Right lung (tissue), 2 donors: ENCODE measurements at regions not wholly inside any gene's neighbourhood (a gene's known extent, or its start where the extent isn't known, plus 50 kb on each side); places are given as distances from the start of the nearest gene placed in this dataset.

Source experiments
- DNase-seq, 2 donors: peaks; one replicate each; pipeline ENCODE4 v3.0.0-alpha.2; 2013

DNA sequence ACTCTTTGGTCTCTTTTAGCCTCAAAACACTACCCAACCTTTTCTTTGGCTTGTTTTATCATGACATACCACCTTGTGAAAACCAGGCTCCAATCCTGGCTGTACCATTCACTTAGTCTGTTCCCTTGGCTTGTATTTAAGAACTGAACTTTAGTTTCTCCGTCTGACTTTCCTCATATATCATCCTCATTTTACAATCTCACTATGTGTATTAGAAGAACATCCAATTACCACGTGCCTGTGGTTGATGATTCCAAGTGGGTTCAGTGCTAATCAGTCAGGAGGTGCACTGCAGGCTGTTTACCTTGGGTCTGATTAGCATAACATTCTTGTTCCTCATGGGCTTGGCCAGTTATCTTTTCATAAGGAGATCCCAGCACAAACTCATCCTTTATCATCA lies 144.8 kb upstream of the KLF14 start:
- DNase-seq: no peak

DNA sequence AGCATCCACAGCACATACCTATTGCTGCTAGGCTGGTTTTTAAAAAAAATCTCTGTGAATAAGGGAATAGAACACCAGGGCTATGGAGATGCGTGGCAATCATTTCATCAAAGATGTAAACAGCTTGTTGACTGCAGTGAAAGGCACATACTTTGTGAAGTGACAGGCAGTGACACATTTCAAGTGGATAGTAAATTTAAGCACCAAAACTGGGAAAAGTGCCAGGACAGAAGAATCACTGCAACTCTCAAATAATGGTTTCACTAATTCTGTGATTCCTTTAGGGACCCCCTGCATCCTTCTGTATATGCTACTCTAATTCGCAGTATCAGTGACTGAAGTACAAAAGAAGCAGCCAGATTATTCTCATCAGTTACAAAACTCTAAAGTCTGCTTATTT lies 145.2 kb upstream of the KLF14 start:
- no peak for DNase-seq

DNA sequence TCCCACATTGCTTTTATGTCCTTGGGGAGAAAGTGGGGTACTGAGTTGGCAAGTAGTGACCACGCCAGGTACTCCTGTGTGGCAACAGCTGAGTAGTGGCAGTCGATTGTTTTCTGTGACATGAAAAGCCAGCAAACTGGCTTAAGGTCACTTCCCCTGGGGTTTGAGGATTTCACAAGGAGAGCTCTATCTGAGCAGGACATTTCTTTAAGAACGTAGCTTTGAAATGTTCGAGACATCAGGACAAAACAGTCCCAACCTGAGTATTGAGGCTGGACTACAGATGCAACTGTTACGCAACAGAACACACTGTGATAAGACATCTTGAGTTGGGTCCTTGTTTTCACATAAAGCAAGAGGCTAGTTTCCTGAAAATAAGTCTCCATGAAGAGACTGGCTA lies 146.7 kb upstream of the KLF14 start:
- no peak for DNase-seq

DNA sequence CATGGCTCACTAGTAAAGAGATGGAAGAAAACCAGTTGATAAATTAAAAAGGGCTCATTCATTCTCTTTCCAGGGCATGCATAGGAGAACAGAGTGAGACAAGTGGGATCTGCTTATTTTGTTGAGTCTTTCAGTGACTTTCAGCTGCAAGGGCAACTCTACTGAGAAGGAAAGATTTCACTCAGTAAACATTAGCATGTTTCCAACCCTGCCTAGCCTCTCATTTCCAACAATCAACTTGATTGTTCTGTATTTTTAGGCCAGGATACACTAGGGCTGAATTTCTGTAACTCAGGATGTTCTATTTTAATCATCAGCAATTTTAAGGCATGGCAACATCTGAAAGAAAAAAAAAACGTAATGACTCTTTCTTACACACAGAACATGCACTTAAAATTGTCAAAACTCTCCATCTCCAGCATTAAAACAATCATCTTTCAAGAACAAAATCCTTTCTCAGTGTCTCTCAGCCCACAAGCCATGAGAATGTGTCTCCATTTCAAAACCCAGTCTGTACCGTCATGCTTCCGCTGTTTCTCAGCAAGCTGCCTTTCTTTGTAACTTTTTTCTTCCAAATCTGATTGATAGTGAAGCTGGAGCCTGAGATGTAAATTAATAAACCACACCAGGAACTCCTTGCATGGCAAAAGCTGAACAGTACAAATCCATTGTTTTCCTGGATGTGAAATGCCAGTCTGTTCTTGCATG lies 147.2 kb upstream of the KLF14 start:
- DNase-seq: no peak

DNA sequence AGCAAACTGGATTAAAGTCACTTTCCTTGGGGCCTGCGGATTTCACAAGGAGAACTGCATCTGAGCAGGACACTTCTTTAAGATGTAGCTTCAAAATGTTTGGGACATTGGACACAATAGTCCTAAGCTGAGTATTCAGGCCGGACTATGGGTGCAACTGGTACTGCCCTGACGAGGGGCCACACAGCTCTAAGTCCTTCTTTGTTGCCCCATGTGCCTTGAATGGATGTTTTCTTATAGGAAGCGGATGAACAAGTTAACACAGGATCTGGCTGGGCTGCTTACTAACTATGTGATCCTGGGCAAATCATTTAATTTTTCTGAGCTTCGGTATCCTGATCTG lies 147.8 kb upstream of the KLF14 start:
- DNase-seq: no peak

DNA sequence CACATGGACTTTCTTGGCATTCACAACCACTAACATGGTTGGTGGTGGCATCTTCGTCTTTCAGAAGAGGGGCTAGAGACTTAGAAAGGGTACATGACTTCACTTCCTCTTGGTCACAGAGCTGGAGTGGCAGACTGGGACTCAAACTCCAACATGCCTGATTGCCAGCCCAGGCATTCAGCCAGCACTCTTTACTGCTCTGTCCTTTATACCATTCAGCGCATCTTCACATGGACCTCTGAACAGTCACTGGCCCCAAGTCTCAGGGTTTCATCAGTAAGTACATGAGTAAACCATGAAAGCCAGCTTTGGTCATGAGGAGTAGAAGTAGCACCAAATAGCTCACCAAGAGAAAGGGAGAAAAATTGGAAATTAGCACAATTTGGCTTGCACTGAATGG lies 148.4 kb upstream of the KLF14 start:
- no peak for DNase-seq

DNA sequence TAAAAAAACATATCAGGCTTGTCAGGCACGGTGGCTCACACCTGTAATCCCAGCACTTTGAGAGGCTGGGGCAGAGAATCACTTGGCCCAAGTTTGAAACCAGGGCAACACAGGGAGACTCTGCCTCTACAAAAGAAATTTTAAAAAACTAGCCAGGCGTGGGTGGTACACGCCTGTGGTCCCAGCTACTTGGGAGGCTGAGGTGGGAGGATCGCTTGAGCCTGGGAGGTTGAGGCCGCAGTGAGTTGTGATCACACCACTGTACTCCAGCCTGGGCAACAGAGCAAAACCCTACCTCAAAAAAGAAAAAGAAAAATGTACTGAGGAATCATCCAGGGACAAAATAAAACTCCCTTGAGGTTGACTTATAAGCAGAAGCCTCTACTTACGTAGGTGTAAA lies 149.9 kb upstream of the KLF14 start:
- no peak for DNase-seq

DNA sequence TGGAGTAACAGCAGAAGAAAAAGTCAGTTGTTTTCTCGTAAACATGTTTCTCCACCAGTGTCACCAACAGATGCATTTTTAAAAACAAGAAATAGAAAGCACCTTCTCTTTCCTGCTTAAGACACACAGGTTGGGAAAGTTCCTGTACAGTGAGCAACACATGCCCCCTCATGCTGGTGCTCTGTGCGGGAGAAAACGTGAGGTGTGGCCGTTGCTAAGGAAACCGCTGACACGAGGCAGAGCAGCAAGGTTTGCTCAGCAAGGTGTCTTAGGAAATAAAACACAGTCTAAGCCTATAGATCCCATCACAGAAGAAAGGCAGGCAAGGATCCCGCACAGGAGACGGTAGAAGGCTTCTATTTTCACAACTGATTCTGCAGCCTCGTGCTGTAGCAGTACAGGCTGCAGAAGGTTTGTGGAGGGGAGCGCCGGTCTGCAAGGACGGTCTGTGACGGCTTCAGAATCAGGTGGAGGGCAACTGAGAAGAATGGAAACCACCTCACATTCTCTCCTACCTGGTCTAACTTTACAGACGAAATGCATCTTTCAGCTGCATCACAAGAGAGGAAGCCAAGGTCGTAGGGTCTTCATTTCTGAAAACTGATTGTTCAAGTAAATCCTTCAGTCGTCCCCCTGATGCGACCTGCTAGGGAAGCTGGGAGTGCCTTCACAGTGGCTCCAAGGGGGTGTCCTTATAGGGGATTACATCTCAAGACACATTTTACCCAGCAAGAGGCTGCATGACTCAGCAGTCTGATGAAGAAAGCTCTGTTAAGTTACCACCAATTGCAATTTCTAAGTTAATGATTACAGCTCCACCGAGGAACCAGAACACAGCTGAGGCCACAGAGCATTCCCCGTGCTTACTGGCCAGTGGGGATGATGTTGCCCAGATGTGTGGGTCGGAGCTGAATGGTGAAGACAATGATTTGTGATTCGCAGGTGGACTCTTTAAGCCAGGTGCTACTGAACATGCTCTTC lies 150.7 kb upstream of the KLF14 start:
- no peak for DNase-seq

DNA sequence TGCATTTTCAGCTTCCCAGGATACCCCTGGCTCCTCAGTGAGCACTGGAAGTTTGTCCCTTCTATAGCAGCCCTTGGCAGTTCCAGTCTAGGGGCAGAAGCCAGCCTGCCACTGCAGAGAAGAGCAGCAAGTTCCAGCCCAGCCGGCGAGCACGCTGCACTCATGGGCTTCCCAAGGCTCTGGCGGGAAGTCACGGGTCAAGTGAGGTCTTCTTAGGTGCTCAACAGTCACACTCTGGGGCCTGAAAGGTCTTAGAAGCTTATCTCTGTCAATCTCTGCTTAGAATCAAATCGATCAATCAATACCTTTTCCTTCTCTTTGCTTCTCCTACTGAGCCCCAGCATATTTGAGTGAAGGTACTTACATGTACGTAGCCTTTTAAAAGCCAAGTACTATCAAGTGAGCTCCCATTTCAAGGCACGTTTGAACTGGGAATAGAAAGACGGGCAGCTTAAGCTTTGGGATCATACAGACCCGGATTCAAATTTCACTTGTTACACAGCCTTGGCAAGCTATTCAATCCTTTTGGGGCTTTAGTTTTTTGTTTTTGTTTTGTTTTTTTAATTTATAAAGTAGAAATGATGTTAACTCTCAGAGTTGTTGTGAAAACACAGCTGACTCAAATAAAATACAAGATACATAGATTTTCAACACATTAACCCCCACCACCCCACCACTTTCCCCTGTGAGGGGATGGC lies 152.6 kb upstream of the KLF14 start:
- no peak for DNase-seq

DNA sequence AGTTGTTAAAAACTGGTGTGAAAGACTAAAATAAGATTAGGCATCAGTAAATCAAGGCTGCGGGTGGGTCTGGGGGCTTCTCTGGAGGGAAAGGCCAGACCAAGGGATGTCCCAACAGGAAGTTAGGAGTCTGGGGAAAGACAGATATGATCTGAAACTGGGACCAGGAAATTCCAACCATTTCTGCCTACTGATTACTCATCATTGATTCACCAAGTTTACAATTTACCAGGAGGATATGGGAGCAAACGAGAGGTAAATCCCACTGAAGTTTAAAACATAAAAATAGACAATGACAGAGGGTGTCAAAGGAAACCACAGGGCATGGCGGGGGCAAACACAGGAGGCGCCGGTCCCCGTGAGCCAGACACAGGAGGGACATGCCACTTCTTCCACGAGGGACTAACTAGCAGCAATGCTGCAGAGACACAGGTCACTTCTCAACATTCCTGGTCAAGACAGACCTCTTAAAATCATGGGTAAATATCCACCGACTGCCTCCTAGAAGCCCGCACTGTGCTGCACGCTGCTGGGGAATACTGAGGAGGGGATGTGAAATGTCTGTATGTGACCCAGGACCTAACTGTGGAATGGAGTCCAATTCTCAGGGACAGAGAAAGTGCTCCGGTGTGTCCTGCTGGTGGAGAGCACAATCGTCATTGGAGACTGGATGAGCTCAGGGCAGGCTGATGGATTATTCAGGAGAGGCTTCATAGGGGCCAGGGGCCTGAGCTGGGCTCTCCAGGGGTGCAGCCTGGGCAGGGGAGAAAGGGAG lies 153.4 kb upstream of the KLF14 start:
- DNase-seq: no peak

DNA sequence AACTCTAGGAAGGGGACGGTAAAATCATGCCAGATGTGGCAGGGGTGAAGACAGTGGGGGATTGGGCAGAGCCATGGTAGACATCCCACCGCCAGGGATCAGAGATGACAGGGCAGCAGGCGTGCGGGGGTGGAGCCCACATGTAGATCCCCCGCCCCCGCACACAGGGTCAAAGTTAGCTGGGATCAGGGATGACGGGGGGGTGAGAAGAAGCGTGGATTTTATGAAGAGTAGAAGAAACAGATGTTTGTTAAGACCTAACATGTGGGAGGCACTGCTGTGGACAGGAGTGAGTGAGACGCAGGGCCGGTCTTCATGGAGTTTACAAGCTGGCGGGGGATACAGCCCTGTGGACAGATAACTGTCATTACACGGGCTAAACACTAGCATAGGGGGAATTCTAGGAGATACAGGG lies 154.0 kb upstream of the KLF14 start:
- no peak for DNase-seq

DNA sequence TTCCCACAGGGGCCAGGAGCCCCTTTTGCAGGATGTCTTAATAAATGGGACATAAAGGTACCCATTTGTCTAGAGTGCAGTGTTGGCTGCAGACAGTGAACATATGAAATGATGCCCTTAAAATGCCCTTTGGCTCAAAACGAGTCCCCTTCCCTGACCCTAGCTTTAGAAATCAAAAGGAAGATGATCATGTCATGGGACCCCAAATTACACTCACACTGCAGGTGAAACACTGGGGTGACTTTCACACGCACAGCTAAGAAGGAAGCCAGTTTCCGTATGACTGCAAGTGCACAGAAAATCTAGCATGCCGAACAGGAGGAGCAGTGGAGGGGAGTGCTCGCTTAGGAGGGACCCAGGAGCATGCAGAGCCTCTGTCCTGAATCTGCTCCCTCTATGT lies 154.5 kb upstream of the KLF14 start:
- no peak for DNase-seq

DNA sequence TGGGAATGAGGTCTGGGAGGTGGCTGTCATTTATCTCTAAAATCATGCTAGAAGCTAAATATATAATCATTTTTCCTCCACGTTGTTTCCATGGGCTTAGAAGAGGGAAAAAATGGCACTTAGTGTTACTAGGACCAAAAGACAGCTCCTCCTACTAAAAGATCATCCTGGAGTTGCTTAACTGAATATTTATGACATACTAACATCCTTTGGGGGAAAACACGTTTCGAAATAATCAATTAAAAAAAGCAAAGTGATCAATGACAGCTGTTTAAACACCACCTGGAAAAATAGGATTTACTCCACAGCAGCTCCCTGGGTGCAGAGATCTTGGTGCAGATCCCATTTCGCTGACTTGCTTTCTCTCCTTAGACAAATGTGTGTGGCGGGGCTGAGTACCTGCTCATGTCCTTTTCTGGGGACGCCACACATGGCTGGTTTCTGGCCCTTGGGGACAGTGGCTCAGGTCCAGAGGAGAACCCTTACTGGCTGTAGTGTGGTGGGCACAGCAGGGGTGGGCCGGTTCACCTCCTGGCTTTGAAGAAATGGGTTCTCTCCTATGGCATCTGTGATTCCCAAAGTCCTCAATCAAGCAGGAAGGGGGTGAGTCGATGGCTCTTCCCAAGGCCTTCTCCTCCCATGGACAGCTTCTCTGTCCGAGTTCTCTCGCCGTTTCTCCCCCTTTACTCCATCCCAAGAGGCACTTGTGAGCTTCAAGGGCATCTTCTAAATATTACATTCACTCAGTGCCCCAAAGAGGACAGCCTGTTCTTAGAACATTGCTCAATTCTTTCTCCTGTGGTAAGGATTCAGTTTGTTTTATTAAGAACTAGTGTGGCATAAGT lies 156.4 kb upstream of the KLF14 start:
- DNase-seq: no peak

DNA sequence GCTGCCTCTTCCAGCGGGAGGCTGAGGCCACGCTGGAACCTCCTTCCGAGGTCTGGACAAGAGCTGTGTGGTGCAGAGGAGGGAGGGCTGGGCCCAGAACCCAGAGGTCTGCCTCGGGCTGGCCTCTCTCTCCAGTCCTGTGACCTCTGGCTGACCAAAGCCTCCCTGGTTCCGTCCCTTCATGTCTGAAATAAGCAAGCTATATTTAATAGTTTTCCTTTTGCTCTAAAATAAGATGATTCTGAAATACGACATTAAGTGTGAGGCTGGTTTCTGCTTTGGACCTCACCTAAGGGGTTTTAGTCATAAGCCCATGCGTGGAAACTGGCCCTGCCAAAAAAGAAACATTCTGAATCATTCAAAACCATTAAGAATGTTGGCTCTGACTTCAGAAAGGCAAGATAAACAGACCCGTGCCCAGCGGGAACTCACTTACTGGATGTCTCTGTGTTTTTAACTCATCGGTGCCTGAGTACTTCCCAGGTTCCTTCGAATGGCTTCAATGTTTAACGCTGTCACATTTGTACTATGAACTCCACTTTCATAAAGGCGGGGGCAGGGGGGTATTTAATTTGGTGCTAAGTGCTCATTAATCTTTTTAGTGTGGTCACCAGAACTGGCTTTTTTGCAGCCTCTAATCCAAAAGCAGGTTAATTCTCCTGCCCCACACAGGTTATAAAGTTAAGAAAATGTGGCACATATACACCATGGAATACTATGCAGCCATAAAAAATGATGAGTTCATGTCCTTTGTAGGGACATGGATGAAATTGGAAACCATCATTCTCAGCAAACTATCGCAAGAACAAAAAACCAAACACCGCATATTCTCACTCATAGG lies 157.5 kb upstream of the KLF14 start:
- DNase-seq: no peak

DNA sequence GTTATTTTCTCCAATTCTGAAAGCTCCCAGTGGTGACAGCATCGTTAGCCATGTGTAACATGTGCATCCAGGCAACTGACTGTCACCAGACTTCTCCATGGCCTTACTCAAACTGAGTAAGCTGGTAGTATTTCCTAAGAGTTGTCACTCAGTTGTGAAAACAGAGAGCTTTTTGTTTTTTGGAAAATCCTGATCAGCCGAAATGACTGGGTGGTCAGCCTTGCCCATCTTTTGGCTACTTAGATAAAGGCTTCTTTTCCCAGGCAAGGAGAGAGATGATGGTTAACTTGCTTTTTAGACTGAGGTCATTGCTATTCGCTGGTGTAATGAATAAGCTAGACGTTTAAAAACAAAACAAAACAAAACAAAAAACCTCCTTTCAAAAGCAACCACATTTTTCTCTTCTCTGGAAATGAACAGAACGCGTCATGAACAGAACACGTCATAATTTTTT lies 159.5 kb upstream of the KLF14 start:
- no peak for DNase-seq

DNA sequence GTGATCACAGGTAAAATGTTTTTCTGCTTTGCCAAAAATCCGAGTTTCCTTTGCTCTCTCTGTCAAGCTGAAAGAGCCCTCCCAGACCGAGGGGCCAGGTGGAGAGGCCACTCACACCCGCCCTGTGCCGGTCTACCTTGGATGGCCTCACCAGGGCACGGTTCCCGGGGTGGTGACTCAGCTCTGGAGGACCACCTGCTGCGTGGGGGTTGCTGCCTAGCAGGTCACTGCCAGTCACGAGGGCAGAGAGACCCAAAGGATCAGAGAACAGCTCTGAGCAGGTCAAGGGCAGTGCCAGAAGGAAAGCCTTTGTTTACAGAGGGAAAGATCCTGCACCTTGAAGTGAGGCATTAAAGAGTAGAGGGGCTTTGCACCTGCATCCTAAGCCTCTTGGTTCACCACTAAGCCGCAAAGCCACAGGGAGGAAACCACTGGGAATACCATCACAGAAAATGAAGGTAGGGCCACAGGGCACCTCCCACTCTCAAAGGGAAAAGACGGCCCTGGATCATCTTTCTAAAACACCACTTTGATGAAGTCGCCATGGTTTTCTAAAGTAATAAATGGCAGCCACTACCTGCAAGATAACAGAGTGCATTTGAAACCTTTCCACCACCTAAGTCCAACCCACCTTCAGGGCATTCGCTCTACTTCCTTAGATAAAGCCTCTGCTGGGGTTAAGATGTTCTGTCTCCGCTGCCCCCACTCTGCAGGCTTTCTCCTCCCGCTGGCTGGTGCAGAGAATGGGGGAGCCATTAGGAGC lies 160.3 kb upstream of the KLF14 start:
- no peak for DNase-seq

DNA sequence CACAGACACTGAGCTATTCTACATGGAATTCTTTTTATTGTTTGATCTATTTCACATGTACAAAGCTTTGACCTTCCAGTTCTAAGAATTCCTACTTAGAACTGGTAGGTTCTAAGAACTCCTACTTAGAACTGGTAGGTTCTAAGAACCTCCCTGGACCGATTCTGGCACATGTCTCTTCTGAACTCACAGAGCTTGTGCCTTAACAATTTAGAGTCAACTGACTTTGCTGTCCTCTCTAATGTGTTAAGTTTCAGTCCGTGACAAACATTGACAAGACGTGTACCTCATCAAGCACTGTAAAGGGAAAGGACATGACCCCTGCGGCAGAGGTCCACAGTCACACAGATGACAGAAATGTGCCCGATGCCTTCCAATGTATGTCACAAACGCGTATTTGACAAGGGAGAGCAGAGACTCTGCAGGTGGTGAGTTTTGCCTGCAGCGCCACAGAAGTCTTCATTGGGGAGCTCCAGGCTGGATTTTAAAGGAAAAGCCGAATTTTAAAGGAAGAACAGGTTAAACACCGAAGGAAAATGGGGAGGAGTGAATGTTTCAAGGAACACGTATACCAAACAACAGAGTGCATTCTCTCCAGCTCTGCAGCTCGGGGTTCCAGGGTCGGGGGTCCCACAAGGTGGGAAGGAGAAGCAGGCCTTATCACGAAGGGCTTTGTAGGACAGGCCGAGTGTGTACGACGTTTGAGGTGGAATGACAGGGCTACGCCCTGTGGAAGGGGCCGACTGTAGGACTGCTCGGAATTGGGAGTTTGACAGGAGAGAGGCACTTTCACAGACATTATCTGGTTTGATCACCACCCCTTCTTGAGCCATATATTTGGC lies 161.1 kb upstream of the KLF14 start:
- DNase-seq: no peak
